Osteoblast (primary cell): ENCODE measurements at regions not wholly inside any gene's neighbourhood (a gene's known extent, or its start where the extent isn't known, plus 50 kb on each side); places are given as distances from the start of the nearest gene placed in this dataset.

ENCODE experiments used
- DNase-seq: peaks from one replicate; pipeline ENCODE4 v3.0.0; 2011; ENCODE audit warnings: low spot score, mixed read lengths; ENCODE audit not compliant: insufficient read length; ENCODE audit errors: missing footprints
- H2AFZ ChIP-seq: 2 replicates; pipeline ENCODE4 v1.6.0; 2011; ENCODE audit warnings: mild to moderate bottlenecking, low read length
- H3K27ac ChIP-seq: 2 replicates; pipeline ENCODE4 v1.5.1; 2011; ENCODE audit warnings: mild to moderate bottlenecking, low read depth, low read length, moderate library complexity
- H3K27me3 ChIP-seq: 2 replicates; pipeline ENCODE4 v1.6.0; 2012; ENCODE audit warnings: mild to moderate bottlenecking, control low read depth, inconsistent platforms, low read length, moderate library complexity; ENCODE audit not compliant: insufficient read depth
- H3K36me3 ChIP-seq: 2 replicates; pipeline ENCODE4 v1.5.1; 2011; ENCODE audit warnings: mild to moderate bottlenecking, low read length, control low read depth, moderate library complexity; ENCODE audit not compliant: insufficient read depth
- H3K4me1 ChIP-seq: 2 replicates; pipeline ENCODE4 v1.5.1; 2011; ENCODE audit warnings: mild to moderate bottlenecking, low read length, control low read depth, moderate library complexity; ENCODE audit not compliant: insufficient read depth
- H3K4me2 ChIP-seq: 2 replicates; pipeline ENCODE4 v1.6.0; 2011; ENCODE audit warnings: mild to moderate bottlenecking, low read length; ENCODE audit not compliant: insufficient read depth
- H3K4me3 ChIP-seq: fragments of 200-600 bp; sonication (generic); 3 replicates; pipeline ENCODE4 v1.5.1; 2012; ENCODE audit warnings: mild to moderate bottlenecking, low read length, inconsistent platforms; ENCODE audit not compliant: insufficient read depth
- H3K79me2 ChIP-seq: 2 replicates; pipeline ENCODE4 v1.6.0; 2012; ENCODE audit warnings: mild to moderate bottlenecking, low read length, control low read depth, inconsistent platforms; ENCODE audit not compliant: insufficient read depth
- H3K9me3 ChIP-seq: 2 replicates; pipeline ENCODE4 v1.5.1; 2011; ENCODE audit warnings: low read depth, low read length, control low read depth
- H4K20me1 ChIP-seq: 2 replicates; pipeline ENCODE4 v1.6.0; 2012; ENCODE audit warnings: mild to moderate bottlenecking, low read length, control low read depth; ENCODE audit not compliant: insufficient read depth
- CTCF ChIP-seq: IDR thresholded peaks from 2 replicates; pipeline ENCODE4 v1.5.1; 2011; ENCODE audit warnings: mild to moderate bottlenecking, low read depth, low read length, moderate library complexity; ENCODE audit errors: extremely low read depth

GRCh38 chr6:100103931-100104330 lies 109.9 kb upstream of the MCHR2 start:
- no peaks in the 10 kb centered on the region for H3K36me3 ChIP-seq
- H3K4me3 ChIP-seq = no peak overlapping the region
- no peak for DNase-seq
- no peaks in the 10 kb centered on the region for H3K27me3 ChIP-seq
- TF ChIP-seq CTCF = no peak
- H3K4me1 ChIP-seq = no peaks in the 10 kb centered on the region
- H3K79me2 ChIP-seq = no peaks in the 10 kb centered on the region
- no peaks in the 10 kb centered on the region for H3K9me3 ChIP-seq
- H4K20me1 ChIP-seq = no peaks in the 10 kb centered on the region
- no peak overlapping the region for H3K4me2 ChIP-seq
- H3K27ac ChIP-seq = no peak overlapping the region
- no peak overlapping the region for H2AFZ ChIP-seq

GRCh38 chr6:100103194-100103593 lies 109.2 kb upstream of the MCHR2 start:
- Histone ChIP-seq H3K27me3 (no peaks in the 10 kb centered on the region), H3K27ac (no peak overlapping the region), H3K4me2 (no peak overlapping the region)

GRCh38 chr6:100101644-100102043 lies 107.6 kb upstream of the MCHR2 start:
- no peaks in the 10 kb centered on the region for H3K79me2 ChIP-seq
- no peaks in the 10 kb centered on the region for H3K4me1 ChIP-seq
- no peak overlapping the region for H3K4me3 ChIP-seq
- no peak overlapping the region for H2AFZ ChIP-seq
- no peak for TF ChIP-seq CTCF
- H4K20me1 ChIP-seq = no peaks in the 10 kb centered on the region
- H3K4me2 ChIP-seq = no peak overlapping the region
- no peaks in the 10 kb centered on the region for H3K27me3 ChIP-seq
- no peaks in the 10 kb centered on the region for H3K36me3 ChIP-seq
- H3K27ac ChIP-seq = no peak overlapping the region
- no peaks in the 10 kb centered on the region for H3K9me3 ChIP-seq
- peak; percentile 8 for DNase-seq

More at GRCh38 chr6:100103194-100103593, 109.2 kb upstream of the MCHR2 start:
- Histone ChIP-seq H3K4me1 (no peaks in the 10 kb centered on the region), H3K9me3 (no peaks in the 10 kb centered on the region), H3K79me2 (no peaks in the 10 kb centered on the region), H4K20me1 (no peaks in the 10 kb centered on the region), H2AFZ (no peak overlapping the region), H3K4me3 (no peak overlapping the region), H3K36me3 (no peaks in the 10 kb centered on the region)
- no peak for DNase-seq
- TF ChIP-seq CTCF = no peak

GRCh38 chr6:100100776-100101175 lies 106.8 kb upstream of the MCHR2 start:
- no peak overlapping the region for H2AFZ ChIP-seq
- no peaks in the 10 kb centered on the region for H3K79me2 ChIP-seq
- no peak overlapping the region for H3K27ac ChIP-seq
- H3K36me3 ChIP-seq = no peaks in the 10 kb centered on the region
- H3K4me1 ChIP-seq = no peaks in the 10 kb centered on the region
- no peaks in the 10 kb centered on the region for H4K20me1 ChIP-seq
- no peak overlapping the region for H3K4me3 ChIP-seq
- H3K9me3 ChIP-seq = no peaks in the 10 kb centered on the region
- no peak for TF ChIP-seq CTCF
- H3K27me3 ChIP-seq = no peaks in the 10 kb centered on the region
- no peak for DNase-seq
- H3K4me2 ChIP-seq = no peak overlapping the region
